HCT116 (cell line): ENCODE measurements at regions not wholly inside any gene's neighbourhood (a gene's known extent, or its start where the extent isn't known, plus 50 kb on each side); places are given as distances from the start of the nearest gene placed in this dataset.

Source experiments
- ATAC-seq: fragments of 200-7000 bp; cut with Tn5 transposase; 2 replicates; pipeline ENCODE4 v1.9.1; 2020; ENCODE audit warnings: mild to moderate bottlenecking, moderate library complexity
- BruUV-seq: library from RNA; stranded (reverse); fragments of 400-500 nt; replicated peaks from 2 replicates; lab custom pipeline; 2021; lab: Mats Ljungman, UMichigan
- CTCF ChIA-PET: fragments of 300-600 bp; sonication (Branson Sonifier 250); formaldehyde crosslinking; loops from one replicate; lab custom pipeline; 2021; ENCODE audit warnings: antibody characterized with exemption; lab: Charles Lee
- POLR2A ChIA-PET: fragments of 300-600, 350-600 bp; sonication (Branson Sonifier 250); formaldehyde crosslinking; loops from one replicate; lab custom pipeline; 2021; ENCODE audit warnings: antibody characterized with exemption; lab: Charles Lee
- RAD21 ChIA-PET, 2 experiments: fragments of 300-600 bp; sonication (Branson Sonifier 250); formaldehyde crosslinking; loops; one replicate each; lab custom pipeline; 2023; ENCODE audit warnings: low total read pairs in 2 of 2; ENCODE audit not compliant: uncharacterized antibody in 2 of 2, unreplicated experiment in 2 of 2, low non-redundant PET in 1 of 2; lab: Charles Lee
- DNase-seq: peaks from one replicate; pipeline ENCODE4 v3.0.0-alpha.2; 2010; ENCODE audit warnings: low read depth, low spot score
- H2AFZ ChIP-seq: fragments of 200-600 bp; shearing (Covaris generic), sonication (generic); 2 replicates; pipeline ENCODE4 v1.6.1; 2017; ENCODE audit warnings: low read depth, mixed run types, mixed read lengths, antibody characterized with exemption, low read length; ENCODE audit not compliant: poor library complexity, severe bottlenecking
- H3K27ac ChIP-seq: 2 replicates; pipeline ENCODE4 v1.5.1; 2012; ENCODE audit warnings: low read depth, low read length
- H3K27me3 ChIP-seq: fragments of 200-600 bp; sonication (generic); 2 replicates; pipeline ENCODE4 v1.6.1; 2016; ENCODE audit warnings: mixed run types, low read length, mixed read lengths; ENCODE audit not compliant: insufficient read depth
- H3K36me3 ChIP-seq, 2 experiments: fragments of 200-500 bp in 1 of 2; fragments of 200-600 bp in 1 of 2; sonication (Bioruptor generic) in 1 of 2; sonication (generic) in 1 of 2; 2 replicates each; pipeline versions ENCODE4 v1.5.1 to v1.6.1; 2014 to 2016; ENCODE audit warnings: low read length in 2 of 2, inconsistent platforms in 1 of 2, mixed read lengths in 1 of 2, mixed run types in 1 of 2; ENCODE audit not compliant: insufficient read depth in 2 of 2, control insufficient read depth in 1 of 2
- H3K4me1 ChIP-seq, 2 experiments: fragments of 200-600 bp in 1 of 2; sonication (generic) in 1 of 2; 2 replicates each; pipeline versions ENCODE4 v1.5.1 to v1.6.1; 2012 to 2017; ENCODE audit warnings: low read length in 2 of 2, inconsistent platforms in 1 of 2, mild to moderate bottlenecking in 1 of 2, mixed read lengths in 1 of 2, mixed run types in 1 of 2, moderate library complexity in 1 of 2; ENCODE audit not compliant: insufficient read depth in 2 of 2, control insufficient read depth in 1 of 2
- H3K4me2 ChIP-seq: fragments of 200-600 bp; sonication (generic); 2 replicates; pipeline ENCODE4 v1.6.1; 2017; ENCODE audit warnings: mixed run types, low read length, mixed read lengths
- H3K4me3 ChIP-seq, 2 experiments: fragments of 200-600 bp in 1 of 2; sonication (generic) in 1 of 2; replicated peaks in 1 of 2; 2 replicates each; pipeline ENCODE4 v1.5.1; 2011 to 2016; ENCODE audit warnings: low read length in 2 of 2, control low read depth in 1 of 2, low read depth in 1 of 2, mild to moderate bottlenecking in 1 of 2, mixed read lengths in 1 of 2, mixed run types in 1 of 2
- H3K79me2 ChIP-seq: fragments of 200-600 bp; sonication (generic); 2 replicates; pipeline ENCODE4 v1.6.1; 2017; ENCODE audit warnings: mild to moderate bottlenecking, mixed run types, low read length, moderate library complexity, mixed read lengths; ENCODE audit not compliant: insufficient read depth
- H3K9ac ChIP-seq: fragments of 200-600 bp; sonication (generic); 2 replicates; pipeline ENCODE4 v1.6.1; 2016; ENCODE audit warnings: low read length, mixed read lengths
- H3K9me2 ChIP-seq: fragments of 200-600 bp; sonication (generic), shearing (Covaris generic); 2 replicates; pipeline ENCODE4 v1.6.1; 2017; ENCODE audit warnings: mixed run types, mild to moderate bottlenecking, moderate library complexity; ENCODE audit not compliant: insufficient read depth
- H3K9me3 ChIP-seq, 2 experiments: fragments of 200-500 bp in 1 of 2; fragments of 200-600 bp in 1 of 2; sonication (Bioruptor generic) in 1 of 2; sonication (generic) in 1 of 2; 2 replicates each; pipeline ENCODE4 v1.6.1; 2014 to 2017; ENCODE audit warnings: low read length in 2 of 2, mixed read lengths in 2 of 2, inconsistent platforms in 1 of 2, low read depth in 1 of 2, mild to moderate bottlenecking in 1 of 2, mixed run types in 1 of 2, moderate library complexity in 1 of 2; ENCODE audit not compliant: control insufficient read depth in 1 of 2, insufficient read depth in 1 of 2
- H4K20me1 ChIP-seq: fragments of 200-600 bp; sonication (generic), shearing (Covaris generic); 2 replicates; pipeline ENCODE4 v1.6.1; 2017; ENCODE audit warnings: mixed run types, mild to moderate bottlenecking, moderate library complexity; ENCODE audit not compliant: insufficient read depth
- ELF1 ChIP-seq: IDR thresholded peaks from 2 replicates; pipeline ENCODE4 v1.6.1; 2012; ENCODE audit warnings: low read depth, borderline replicate concordance
- EZH2 ChIP-seq: fragments of 200-600 bp; sonication (generic); IDR thresholded peaks from 2 replicates; pipeline ENCODE4 v1.6.1; 2017; ENCODE audit warnings: antibody characterized with exemption, mixed run types
- SP1 ChIP-seq: IDR thresholded peaks from 2 replicates; pipeline ENCODE4 v1.6.1; 2012; ENCODE audit warnings: low read depth
- SRF ChIP-seq: IDR thresholded peaks from 2 replicates; pipeline ENCODE4 v1.6.1; 2012; ENCODE audit warnings: low read depth
- ZNF274 ChIP-seq: fragments of 200-500 bp; sonication (Bioruptor generic); IDR thresholded peaks from 2 replicates; pipeline ENCODE4 v1.6.1; 2014; ENCODE audit warnings: mild to moderate bottlenecking, low read depth, low read length, inconsistent platforms
- intact Hi-C: fragments of 100-400 bp; cut with micrococcal nuclease; formaldehyde crosslinking; loops from 2 replicates; pipeline ENCODE4 v1.10.0; 2022
- TF ChIP-seq, protein P1 (sequence below): IDR thresholded peaks from 2 replicates; pipeline ENCODE4 v1.6.1; 2012; ENCODE audit warnings: low read depth
- TF ChIP-seq, protein P2 (sequence below): IDR thresholded peaks from 2 replicates; pipeline ENCODE4 v1.6.1; 2012
- TF ChIP-seq, protein P3 (sequence below): IDR thresholded peaks from 2 replicates; pipeline ENCODE4 v1.6.1; 2012

DNA sequence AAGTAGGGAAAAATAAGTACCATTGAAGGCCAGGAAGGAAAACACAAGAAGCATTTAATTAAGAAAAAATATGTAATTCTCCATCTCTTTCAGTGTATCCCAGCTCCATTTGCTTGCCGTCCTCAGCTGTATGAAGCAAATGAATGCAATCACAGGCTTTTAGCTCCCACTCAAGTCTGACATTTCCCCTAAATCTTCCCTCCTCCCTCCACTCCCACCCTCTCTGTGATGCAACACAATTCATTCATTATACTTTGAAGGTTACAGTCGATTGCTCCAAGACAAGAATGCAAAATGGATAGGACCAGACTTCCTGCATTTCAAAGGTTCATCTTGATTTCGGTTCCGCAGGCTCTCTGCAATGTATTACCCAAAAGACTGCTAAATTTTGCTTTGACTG, 172.7 kb upstream of the SERPINE2 start (continued):
- TF ChIP-seq, protein P1, sequence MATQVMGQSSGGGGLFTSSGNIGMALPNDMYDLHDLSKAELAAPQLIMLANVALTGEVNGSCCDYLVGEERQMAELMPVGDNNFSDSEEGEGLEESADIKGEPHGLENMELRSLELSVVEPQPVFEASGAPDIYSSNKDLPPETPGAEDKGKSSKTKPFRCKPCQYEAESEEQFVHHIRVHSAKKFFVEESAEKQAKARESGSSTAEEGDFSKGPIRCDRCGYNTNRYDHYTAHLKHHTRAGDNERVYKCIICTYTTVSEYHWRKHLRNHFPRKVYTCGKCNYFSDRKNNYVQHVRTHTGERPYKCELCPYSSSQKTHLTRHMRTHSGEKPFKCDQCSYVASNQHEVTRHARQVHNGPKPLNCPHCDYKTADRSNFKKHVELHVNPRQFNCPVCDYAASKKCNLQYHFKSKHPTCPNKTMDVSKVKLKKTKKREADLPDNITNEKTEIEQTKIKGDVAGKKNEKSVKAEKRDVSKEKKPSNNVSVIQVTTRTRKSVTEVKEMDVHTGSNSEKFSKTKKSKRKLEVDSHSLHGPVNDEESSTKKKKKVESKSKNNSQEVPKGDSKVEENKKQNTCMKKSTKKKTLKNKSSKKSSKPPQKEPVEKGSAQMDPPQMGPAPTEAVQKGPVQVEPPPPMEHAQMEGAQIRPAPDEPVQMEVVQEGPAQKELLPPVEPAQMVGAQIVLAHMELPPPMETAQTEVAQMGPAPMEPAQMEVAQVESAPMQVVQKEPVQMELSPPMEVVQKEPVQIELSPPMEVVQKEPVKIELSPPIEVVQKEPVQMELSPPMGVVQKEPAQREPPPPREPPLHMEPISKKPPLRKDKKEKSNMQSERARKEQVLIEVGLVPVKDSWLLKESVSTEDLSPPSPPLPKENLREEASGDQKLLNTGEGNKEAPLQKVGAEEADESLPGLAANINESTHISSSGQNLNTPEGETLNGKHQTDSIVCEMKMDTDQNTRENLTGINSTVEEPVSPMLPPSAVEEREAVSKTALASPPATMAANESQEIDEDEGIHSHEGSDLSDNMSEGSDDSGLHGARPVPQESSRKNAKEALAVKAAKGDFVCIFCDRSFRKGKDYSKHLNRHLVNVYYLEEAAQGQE, result no peak
- TF ChIP-seq EZH2 (no peak), ZNF274 (no peak), SP1 (no peak), ELF1 (no peak)
- TF ChIP-seq, protein P2, sequence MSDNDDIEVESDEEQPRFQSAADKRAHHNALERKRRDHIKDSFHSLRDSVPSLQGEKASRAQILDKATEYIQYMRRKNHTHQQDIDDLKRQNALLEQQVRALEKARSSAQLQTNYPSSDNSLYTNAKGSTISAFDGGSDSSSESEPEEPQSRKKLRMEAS, result no peak

DNA sequence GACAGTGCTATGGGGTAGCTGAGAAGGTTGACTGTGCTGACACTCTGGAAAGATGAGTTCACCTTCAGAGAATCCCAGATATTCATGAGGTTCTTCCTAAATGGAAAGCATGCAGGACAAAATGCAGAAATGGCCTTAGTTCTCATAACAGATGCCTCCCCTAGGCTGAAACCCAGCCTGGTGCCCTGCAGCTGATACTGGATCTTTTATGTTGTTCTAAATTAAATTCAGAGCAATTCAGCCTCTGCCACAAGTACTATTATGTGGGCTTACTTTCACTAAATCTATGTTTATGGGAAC, 172.0 kb upstream of the SERPINE2 start:
- ATAC-seq, result no peak
- no peaks in the 10 kb centered on the region for H3K27me3 ChIP-seq
- DNase-seq, result no peak
- H3K36me3 ChIP-seq, result no peaks in the 10 kb centered on the region
- no peak for TF ChIP-seq SRF
- TF ChIP-seq, protein P3, sequence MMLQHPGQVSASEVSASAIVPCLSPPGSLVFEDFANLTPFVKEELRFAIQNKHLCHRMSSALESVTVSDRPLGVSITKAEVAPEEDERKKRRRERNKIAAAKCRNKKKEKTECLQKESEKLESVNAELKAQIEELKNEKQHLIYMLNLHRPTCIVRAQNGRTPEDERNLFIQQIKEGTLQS, result no peak
- H3K4me2 ChIP-seq, result no peak overlapping the region
- H3K4me1 ChIP-seq, result no peaks in the 10 kb centered on the region
- H3K27ac ChIP-seq, result no peak overlapping the region
- BruUV-seq, result no TSS peak
- ChIA-PET POLR2A (no interaction called here), CTCF (no interaction called here), RAD21 (no interaction called here)
- H3K79me2 ChIP-seq, result no peaks in the 10 kb centered on the region
- H4K20me1 ChIP-seq, result no peaks in the 10 kb centered on the region
- H3K9me2 ChIP-seq, result no peaks in the 10 kb centered on the region
- H3K9ac ChIP-seq, result no peak overlapping the region
- intact Hi-C loops, result no loop called here
- no peak overlapping the region for H3K4me3 ChIP-seq
- H3K9me3 ChIP-seq, result no peaks in the 10 kb centered on the region
- no peak overlapping the region for H2AFZ ChIP-seq
